ENCODE measurements at regions not wholly inside any gene's neighbourhood (a gene's known extent, or its start where the extent isn't known, plus 50 kb on each side); places are given as distances from the start of the nearest gene placed in this dataset.

DNA sequence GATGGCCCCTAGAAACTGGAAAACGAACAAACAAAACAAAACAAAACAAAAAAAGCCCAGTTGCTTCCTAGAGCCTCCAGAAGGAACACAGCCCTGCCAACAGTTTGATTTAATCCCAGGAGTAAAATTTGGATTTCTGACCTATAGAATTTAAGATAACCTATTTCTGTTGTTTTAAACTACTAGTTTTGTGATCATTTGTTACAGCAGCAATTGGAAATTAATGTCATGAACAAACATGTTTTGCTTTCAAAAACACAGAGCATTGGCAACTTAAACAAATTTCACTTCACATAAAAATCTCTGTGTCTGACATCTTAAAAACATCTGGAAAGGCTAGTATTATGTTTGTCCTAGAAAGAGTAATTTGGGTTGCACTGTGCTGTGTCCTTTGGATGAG is 437.3 kb downstream of the METTL15 start:
- DNase-seq, result no peak
- 63 to 65% methylated on average over 1 of the region's 1 CpG for WGBS, 2 donors

GRCh38 chr11:28542561-28542960 is 434.4 kb downstream of the METTL15 start:
- Histone ChIP-seq H3K4me1 (no peaks in the 10 kb centered on the region), H3K4me3 (replicated peaks in 1 of 3) (no peak overlapping the region), H3K27ac (no peak overlapping the region), H3K9me3 (no peaks in the 10 kb centered on the region), H3K27me3 (no peaks in the 10 kb centered on the region), H3K36me3 (no peaks in the 10 kb centered on the region)
- 50 to 53% methylated on average over 1 of the region's 1 CpG for WGBS, 2 donors
- DNase-seq, result no peak
- intact Hi-C loops (cut with DNase I), result no loop called here
- TF ChIP-seq POLR2A (IDR thresholded peaks at IDR 0.05) (no peak), CTCF (IDR thresholded peaks at IDR 0.05) (no peak)

More for the DNA sequence above, 437.3 kb downstream of the METTL15 start:
- TF ChIP-seq CTCF (IDR thresholded peaks at IDR 0.05) (no peak), POLR2A (IDR thresholded peaks at IDR 0.05) (no peak)
- Histone ChIP-seq H3K4me1 (no peaks in the 10 kb centered on the region), H3K9me3 (no peaks in the 10 kb centered on the region), H3K27ac (no peak overlapping the region), H3K4me3 (replicated peaks in 1 of 3) (no peak overlapping the region), H3K36me3 (no peaks in the 10 kb centered on the region), H3K27me3 (no peaks in the 10 kb centered on the region)
- intact Hi-C loops (cut with DNase I), result no loop called here

- WGBS, 2 donors, result 83 to 86% methylated on average over 2 of the region's 2 CpGs
- Histone ChIP-seq H3K4me3 (replicated peaks in 1 of 3) (no peak overlapping the region), H3K27me3 (no peaks in the 10 kb centered on the region), H3K36me3 (no peaks in the 10 kb centered on the region), H3K4me1 (no peaks in the 10 kb centered on the region), H3K9me3 (no peaks in the 10 kb centered on the region), H3K27ac (no peak overlapping the region)
- intact Hi-C loops (cut with DNase I), result no loop called here
- no peak for DNase-seq
- TF ChIP-seq POLR2A (IDR thresholded peaks at IDR 0.05) (no peak), CTCF (IDR thresholded peaks at IDR 0.05) (no peak)
Observed at GRCh38 chr11:28539239-28540030, 431.2 kb downstream of the METTL15 start.

DNA sequence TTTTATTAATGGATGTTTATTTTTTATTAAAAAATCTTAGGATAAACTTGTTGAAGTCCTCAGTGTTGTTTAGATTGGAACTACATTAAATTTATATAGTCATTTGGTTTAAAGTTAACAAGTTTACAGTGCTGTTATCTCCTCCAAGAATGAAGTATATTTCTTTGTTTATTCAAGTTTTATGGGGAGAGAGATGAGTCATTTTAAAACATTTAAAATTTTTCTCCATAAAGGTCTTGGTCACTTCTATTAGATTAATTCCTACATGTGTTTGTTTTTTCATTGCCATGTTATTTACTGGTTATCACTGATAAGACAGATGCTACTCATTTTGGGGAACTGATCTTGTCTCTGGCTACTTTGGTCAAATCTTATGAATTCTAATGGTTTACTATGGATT is 429.6 kb downstream of the METTL15 start:
- no peaks in the 10 kb centered on the region for H3K9me3 ChIP-seq
- H3K27me3 ChIP-seq, result no peaks in the 10 kb centered on the region
- H3K27ac ChIP-seq, result no peak overlapping the region
- TF ChIP-seq CTCF (IDR thresholded peaks at IDR 0.05), result no peak
- no peak for TF ChIP-seq POLR2A (IDR thresholded peaks at IDR 0.05)
- no peak overlapping the region for H3K4me3 ChIP-seq (replicated peaks in 1 of 3)
- H3K4me1 ChIP-seq, result no peaks in the 10 kb centered on the region
- no peaks in the 10 kb centered on the region for H3K36me3 ChIP-seq
- DNase-seq, result no peak
- intact Hi-C loops (cut with DNase I), result no loop called here

DNA sequence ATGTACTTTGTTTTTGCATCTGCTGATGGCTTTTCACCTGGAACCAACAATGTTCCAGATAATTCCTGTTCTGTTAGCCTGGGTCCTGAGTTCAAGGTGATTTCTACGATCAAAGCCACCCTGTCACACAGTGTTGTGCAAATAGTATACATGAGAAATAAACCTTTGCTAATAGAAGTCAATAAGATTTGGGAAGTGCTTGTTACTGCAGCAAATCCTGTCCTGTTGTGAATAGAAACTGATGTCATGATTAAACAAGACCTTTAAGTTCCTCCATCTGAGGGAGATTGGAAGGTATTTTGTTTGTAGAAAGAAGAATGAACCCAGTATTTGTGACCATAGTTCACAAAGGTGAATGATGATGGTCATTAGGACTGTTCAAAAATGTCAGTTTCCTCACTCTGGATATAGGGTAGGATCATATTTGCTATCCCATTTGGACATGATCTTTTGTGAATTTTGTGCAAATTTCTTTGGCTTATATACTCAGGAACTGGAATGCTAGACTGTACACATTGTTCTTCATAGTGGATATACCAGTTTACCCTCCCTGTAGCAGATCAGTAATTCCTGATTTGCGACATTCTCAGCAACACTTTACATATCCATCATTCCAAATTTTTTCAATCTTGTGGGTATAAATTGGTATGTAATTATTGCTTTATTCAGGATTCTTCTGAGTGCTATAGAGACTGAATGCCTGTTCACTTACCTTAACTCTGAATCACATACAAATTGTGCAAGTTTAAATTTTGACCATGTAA is 428.5 kb downstream of the METTL15 start:
- intact Hi-C loops (cut with DNase I), result no loop called here
- H3K36me3 ChIP-seq, result no peaks in the 10 kb centered on the region
- H3K4me3 ChIP-seq (replicated peaks in 1 of 3), result no peak overlapping the region
- H3K9me3 ChIP-seq, result no peaks in the 10 kb centered on the region
- no peak for DNase-seq
- no peaks in the 10 kb centered on the region for H3K4me1 ChIP-seq
- WGBS, 2 donors, result 92 to 96% methylated on average over 2 of the region's 2 CpGs
- H3K27ac ChIP-seq, result no peak overlapping the region
- TF ChIP-seq CTCF (IDR thresholded peaks at IDR 0.05) (no peak), POLR2A (IDR thresholded peaks at IDR 0.05) (no peak)
- H3K27me3 ChIP-seq, result no peaks in the 10 kb centered on the region

Measured in thyroid gland (tissue), 4 donors.